GM10266 (cell line): ENCODE measurements at regions not wholly inside any gene's neighbourhood (a gene's known extent, or its start where the extent isn't known, plus 50 kb on each side); places are given as distances from the start of the nearest gene placed in this dataset.

Experiments used
- DNase-seq: peaks from one replicate; pipeline ENCODE4 v3.0.0; 2012; ENCODE audit errors: extremely low spot score
- TF ChIP-seq, protein P1 (sequence below): IDR thresholded peaks from 2 replicates; pipeline ENCODE4 v1.5.1; 2012; ENCODE audit warnings: mild to moderate bottlenecking, low read depth; ENCODE audit not compliant: control insufficient read depth, insufficient read depth; ENCODE audit errors: missing control alignments

DNA sequence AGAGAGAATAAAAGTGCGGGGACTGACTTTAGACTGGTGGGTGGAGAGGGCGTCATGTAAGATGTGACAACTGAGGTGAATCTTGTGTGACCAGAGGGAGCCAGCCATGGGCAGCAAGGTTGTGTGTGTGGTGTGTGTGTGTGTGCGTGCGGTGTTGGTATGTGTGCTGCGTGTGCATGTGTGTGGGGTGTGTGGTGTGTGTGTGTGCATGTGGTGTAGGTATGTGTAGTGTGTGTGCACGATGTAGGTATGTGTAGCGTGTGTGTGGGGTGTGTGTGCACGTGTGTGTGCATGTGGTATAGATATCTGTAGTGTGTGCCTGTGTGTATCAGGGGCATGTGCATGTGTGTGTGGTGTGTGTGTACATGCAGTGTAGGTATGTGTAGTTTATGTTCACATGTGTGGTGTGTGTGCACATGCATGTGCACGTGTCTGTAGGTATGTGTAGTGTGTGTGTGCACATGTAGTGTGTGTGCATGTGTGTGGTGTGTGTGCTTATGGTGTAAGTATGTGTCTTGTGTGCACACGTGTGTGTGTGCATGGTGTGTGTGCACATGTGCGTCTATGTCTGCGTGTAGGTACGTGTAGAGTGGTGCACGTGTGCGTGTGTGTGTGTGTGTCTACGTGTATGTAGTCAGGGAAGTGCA is 312.3 kb upstream of the MKI67 start:
- DNase-seq = no peak
- TF ChIP-seq, protein P1, sequence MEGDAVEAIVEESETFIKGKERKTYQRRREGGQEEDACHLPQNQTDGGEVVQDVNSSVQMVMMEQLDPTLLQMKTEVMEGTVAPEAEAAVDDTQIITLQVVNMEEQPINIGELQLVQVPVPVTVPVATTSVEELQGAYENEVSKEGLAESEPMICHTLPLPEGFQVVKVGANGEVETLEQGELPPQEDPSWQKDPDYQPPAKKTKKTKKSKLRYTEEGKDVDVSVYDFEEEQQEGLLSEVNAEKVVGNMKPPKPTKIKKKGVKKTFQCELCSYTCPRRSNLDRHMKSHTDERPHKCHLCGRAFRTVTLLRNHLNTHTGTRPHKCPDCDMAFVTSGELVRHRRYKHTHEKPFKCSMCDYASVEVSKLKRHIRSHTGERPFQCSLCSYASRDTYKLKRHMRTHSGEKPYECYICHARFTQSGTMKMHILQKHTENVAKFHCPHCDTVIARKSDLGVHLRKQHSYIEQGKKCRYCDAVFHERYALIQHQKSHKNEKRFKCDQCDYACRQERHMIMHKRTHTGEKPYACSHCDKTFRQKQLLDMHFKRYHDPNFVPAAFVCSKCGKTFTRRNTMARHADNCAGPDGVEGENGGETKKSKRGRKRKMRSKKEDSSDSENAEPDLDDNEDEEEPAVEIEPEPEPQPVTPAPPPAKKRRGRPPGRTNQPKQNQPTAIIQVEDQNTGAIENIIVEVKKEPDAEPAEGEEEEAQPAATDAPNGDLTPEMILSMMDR = no peak

DNA sequence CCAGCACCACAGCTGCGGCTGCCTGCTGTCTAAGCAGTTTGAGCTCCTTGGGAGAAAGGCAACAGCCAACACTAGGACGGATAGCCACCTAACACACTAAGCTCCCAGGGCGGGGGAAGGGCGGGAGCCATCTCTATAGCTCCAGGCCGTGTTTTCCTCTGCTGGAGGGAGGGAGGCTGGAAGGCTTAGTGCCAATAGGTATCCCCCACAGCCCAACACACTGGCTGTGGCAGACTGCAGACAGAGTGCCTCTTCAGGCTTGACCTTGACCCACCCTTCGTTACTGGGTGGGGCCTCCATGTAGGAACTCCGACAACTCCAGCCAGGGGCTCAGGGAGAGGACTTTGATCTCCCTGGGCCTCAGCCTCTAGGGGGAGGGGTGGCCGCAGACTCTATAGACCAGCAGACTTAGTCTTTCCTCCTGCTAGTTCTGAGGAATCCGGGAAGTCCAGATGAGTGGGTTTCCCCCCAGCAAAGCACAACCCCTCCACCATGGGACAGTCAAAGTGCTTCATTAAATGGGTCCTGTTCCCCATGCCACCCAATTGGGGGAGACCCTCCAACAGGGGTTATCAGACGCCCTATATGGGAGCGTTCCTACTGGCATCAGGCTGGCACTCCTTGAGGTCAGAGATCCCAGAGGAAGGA is 314.4 kb upstream of the MKI67 start:
- TF ChIP-seq, protein P1 = no peak

DNA sequence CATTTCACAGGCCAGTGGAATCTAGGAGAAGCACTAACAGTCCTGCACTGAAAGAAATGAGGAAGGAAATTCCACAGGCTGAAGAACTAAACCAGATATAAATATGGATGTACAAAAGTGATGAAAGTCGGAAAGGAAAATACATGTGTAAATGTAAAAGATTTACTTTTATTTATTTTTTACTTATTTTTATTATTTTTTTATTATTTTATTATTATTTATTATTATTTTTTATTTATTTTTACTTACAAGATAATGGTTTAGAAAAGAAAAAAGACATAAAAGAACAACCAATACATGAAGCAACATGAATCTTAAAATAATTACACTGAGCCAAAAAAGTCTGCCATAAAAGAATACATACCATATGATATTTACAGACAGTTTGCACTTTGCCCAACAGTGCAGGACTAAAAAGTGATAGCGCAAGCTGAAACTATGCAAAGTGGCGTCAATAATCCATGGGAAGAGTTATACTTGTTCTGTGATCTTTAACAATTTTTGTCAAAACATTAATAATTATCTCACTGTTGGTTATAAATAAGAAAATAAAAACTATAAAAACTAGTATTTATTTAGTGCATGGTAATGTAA is 317.8 kb upstream of the MKI67 start:
- no peak for DNase-seq
- TF ChIP-seq, protein P1 = no peak

More for the DNA sequence above, 314.4 kb upstream of the MKI67 start:
- no peak for DNase-seq

DNA sequence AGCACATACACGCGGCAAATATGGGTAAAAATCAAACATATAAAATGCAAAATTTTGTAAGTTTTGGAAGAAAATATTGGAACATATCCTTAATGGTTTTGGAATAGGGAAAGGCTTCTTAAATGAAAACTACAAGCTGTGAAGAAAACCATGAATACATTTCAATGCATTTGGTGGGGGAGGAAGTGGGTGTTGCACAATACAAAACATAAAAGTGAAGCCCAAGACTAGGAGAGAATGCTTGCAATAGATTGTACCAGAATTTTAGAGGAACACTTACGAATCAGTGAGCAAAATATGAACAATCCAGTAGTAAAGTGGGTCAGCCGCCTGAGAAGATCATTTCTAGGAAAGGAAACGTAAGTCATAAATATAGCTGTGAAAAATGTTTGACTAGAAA is 322.6 kb upstream of the MKI67 start:
- no peak for DNase-seq
- TF ChIP-seq, protein P1 = no peak

DNA sequence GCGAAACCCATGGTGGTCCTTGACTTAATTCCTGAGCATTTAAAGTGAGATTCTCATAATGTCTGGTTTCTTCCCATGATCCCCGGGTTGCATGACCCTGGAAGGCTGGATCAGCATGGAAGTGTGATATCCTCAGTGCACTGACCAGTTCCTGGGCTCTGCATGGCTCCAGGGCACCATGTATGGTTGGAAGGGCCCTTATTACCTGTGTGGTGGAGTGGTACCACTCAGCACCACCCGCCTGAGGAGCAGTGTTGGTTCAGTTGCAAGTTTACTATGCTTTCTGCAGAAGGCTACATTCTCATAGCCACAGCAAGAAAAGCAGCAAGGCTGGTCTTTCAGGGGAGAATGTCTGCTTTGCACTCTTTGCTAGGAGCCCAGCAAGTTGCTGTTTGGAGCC is 325.7 kb upstream of the MKI67 start:
- DNase-seq = no peak
- TF ChIP-seq, protein P1 = no peak

DNA sequence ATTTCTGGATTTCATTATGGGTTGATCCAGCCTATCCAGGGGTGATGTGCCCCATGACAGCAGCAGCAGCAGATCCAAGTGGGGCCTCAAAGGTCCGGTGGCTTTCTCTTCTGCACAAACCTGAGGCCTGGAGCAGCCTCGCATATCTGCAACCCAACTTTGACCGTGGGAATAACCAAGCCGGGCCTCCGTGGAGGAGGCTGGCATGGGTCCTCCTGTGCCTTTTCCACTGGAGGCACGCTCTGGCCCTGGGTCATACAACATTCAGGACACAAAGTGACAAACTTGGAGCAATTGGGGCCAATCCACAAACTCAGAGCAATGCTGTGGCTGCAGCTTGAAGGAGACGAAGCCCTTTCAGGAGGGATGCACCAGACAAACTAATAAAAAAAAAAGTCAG is 330.0 kb upstream of the MKI67 start:
- no peak for DNase-seq
- TF ChIP-seq, protein P1 = no peak

DNA sequence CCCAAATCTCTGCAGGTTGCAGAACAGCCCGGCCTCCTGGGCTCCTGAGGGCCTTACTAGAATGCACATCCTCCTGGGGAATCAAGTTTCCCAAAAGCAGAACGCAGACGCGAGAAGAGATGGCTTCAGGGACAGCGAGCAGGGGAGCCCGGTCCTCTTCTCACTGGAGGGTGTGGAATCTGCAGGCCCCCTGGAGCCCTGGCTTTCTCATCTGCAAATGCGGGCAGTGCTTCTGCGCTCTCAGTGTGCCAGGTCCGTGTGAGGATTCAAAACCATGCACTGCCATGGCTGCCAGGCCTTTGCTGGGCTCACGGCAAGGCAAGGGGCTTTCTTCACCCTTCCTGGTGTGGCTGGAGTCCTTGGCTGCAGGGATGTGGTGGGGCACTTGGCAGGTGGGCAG is 330.9 kb upstream of the MKI67 start:
- TF ChIP-seq, protein P1 = no peak
- DNase-seq = no peak
